Peyer's patch (tissue), 4 donors: ENCODE measurements at regions not wholly inside any gene's neighbourhood (a gene's known extent, or its start where the extent isn't known, plus 50 kb on each side); places are given as distances from the start of the nearest gene placed in this dataset.

Source experiments
- POLR2A ChIP-seq, 2 donors: fragments of 450-650 bp; IDR thresholded peaks; one replicate each; pipeline ENCODE4 v1.5.1; 2017; ENCODE audit warnings: antibody characterized with exemption in 2 of 2, mild to moderate bottlenecking in 2 of 2, moderate library complexity in 2 of 2
- TF ChIP-seq, protein P1 (sequence below), 6 experiments: fragments of 450-650 bp in 4 of 6; fragments of 200-600 bp in 2 of 6; sonication (generic) in 1 of 6; IDR thresholded peaks; one replicate each; pipeline ENCODE4 v1.5.1; 2017 to 2019; ENCODE audit warnings: antibody characterized with exemption in 6 of 6, mild to moderate bottlenecking in 3 of 6, moderate library complexity in 1 of 6

DNA sequence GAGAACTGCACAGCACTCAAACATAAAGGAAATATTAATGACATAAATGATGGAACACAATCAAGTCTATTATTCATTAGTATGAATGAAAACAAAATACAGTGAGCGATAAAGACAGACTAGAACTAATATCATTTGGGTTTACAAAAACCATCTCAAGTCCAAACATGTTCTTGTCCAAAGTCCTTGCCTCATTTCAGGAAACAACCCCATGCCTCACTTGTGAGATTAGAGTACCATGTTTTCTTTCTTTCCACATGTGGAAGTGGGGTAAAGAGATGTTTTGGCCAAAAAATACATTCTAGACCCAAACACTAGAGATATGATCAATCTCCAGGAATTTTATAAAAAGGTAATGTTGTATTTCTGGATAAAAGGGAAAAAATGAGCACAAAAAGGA, 53.3 kb upstream of the NFE2L2 start:
- TF ChIP-seq, protein P1, sequence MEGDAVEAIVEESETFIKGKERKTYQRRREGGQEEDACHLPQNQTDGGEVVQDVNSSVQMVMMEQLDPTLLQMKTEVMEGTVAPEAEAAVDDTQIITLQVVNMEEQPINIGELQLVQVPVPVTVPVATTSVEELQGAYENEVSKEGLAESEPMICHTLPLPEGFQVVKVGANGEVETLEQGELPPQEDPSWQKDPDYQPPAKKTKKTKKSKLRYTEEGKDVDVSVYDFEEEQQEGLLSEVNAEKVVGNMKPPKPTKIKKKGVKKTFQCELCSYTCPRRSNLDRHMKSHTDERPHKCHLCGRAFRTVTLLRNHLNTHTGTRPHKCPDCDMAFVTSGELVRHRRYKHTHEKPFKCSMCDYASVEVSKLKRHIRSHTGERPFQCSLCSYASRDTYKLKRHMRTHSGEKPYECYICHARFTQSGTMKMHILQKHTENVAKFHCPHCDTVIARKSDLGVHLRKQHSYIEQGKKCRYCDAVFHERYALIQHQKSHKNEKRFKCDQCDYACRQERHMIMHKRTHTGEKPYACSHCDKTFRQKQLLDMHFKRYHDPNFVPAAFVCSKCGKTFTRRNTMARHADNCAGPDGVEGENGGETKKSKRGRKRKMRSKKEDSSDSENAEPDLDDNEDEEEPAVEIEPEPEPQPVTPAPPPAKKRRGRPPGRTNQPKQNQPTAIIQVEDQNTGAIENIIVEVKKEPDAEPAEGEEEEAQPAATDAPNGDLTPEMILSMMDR (IDR thresholded peaks at IDR 0.05), result no peak
- no peak for TF ChIP-seq POLR2A (IDR thresholded peaks at IDR 0.05)
